Activated B cell treated with CpG ODN at 0.5 μM for 24 hours (primary cell): ENCODE measurements at regions not wholly inside any gene's neighbourhood (a gene's known extent, or its start where the extent isn't known, plus 50 kb on each side); places are given as distances from the start of the nearest gene placed in this dataset.

Source experiments
- ATAC-seq: fragments of 200-7000 bp; cut with Tn5 transposase; one replicate; pipeline ENCODE4 v1.10.0; 2021; ENCODE audit warnings: low read depth, mild to moderate bottlenecking, moderate library complexity
- CTCF ChIA-PET: fragments of 350-600 bp; sonication (Branson Sonifier 250); formaldehyde crosslinking; loops from one replicate; lab custom pipeline; 2021; ENCODE audit warnings: antibody characterized with exemption; lab: Charles Lee
- POLR2A ChIA-PET: fragments of 350-600 bp; sonication (Branson Sonifier 250); formaldehyde crosslinking; loops from one replicate; lab custom pipeline; 2021; ENCODE audit warnings: antibody characterized with exemption; lab: Charles Lee
- DNase-seq: peaks from one replicate; pipeline ENCODE4 v3.0.0; 2022
- H3K27ac Mint-ChIP-seq: one replicate; pipeline ENCODE4 v1.8.0; 2020; ENCODE audit warnings: mixed read lengths
- H3K27me3 Mint-ChIP-seq: one replicate; pipeline ENCODE4 v1.8.0; 2021; ENCODE audit warnings: mixed read lengths
- H3K36me3 Mint-ChIP-seq: one replicate; pipeline ENCODE4 v1.8.0; 2021; ENCODE audit warnings: low read depth, mixed read lengths
- H3K4me1 Mint-ChIP-seq: one replicate; pipeline ENCODE4 v1.8.0; 2021; ENCODE audit warnings: mixed read lengths
- H3K4me3 Mint-ChIP-seq: one replicate; pipeline ENCODE4 v1.8.0; 2020; ENCODE audit warnings: mild to moderate bottlenecking, mixed read lengths
- H3K9me3 Mint-ChIP-seq: one replicate; pipeline ENCODE4 v1.8.0; 2020; ENCODE audit warnings: mixed read lengths
- CTCF ChIP-seq: fragments of 200-600 bp; IDR thresholded peaks from one replicate; pipeline ENCODE4 v1.8.0; 2022; ENCODE audit warnings: antibody characterized with exemption, mild to moderate bottlenecking
- intact Hi-C: fragments of 100-400 bp; cut with micrococcal nuclease; formaldehyde crosslinking; loops from one replicate; pipeline ENCODE4 v1.15.1; 2024

- DNase-seq (no peak), ATAC-seq (no peak)
- H3K27me3 Mint-ChIP-seq: no peaks in the 10 kb centered on the region
- no peak for TF ChIP-seq CTCF
- ChIA-PET CTCF (interaction anchor here (1.6 kb wide), 1 partner anchor 9 kb away, joined by 3 read pairs; no protein-coding TSS in a partner anchor), POLR2A (no interaction called here)
- H3K4me3 Mint-ChIP-seq: no peak overlapping the region
- H3K9me3 Mint-ChIP-seq: no peaks in the 10 kb centered on the region
- H3K36me3 Mint-ChIP-seq: no peaks in the 10 kb centered on the region
- H3K27ac Mint-ChIP-seq: no peak overlapping the region
- intact Hi-C loops: no loop called here
- no peaks in the 10 kb centered on the region for H3K4me1 Mint-ChIP-seq
Measured at GRCh38 chr9:12463641-12464040, 229.5 kb upstream of the TYRP1 start.

- intact Hi-C loops: no loop called here
- TF ChIP-seq CTCF: no peak
- H3K4me3 Mint-ChIP-seq: no peak overlapping the region
- no peak for ATAC-seq
- H3K9me3 Mint-ChIP-seq: no peaks in the 10 kb centered on the region
- no peaks in the 10 kb centered on the region for H3K4me1 Mint-ChIP-seq
- POLR2A ChIA-PET: no interaction called here
- no peaks in the 10 kb centered on the region for H3K36me3 Mint-ChIP-seq
- no peaks in the 10 kb centered on the region for H3K27me3 Mint-ChIP-seq
- no peak overlapping the region for H3K27ac Mint-ChIP-seq
- CTCF ChIA-PET: interaction anchor here (1.6 kb wide), 1 partner anchor 9 kb away, joined by 3 read pairs; no protein-coding TSS in a partner anchor
- no peak for DNase-seq
Measured at GRCh38 chr9:12464400-12464799, 228.8 kb upstream of the TYRP1 start.

- POLR2A ChIA-PET: no interaction called here
- no peaks in the 10 kb centered on the region for H3K36me3 Mint-ChIP-seq
- CTCF ChIA-PET: interaction anchor here (1.6 kb wide), 1 partner anchor 8 kb away, joined by 3 read pairs; no protein-coding TSS in a partner anchor
- intact Hi-C loops: no loop called here
- no peak overlapping the region for H3K27ac Mint-ChIP-seq
- H3K4me1 Mint-ChIP-seq: no peaks in the 10 kb centered on the region
- no peak for TF ChIP-seq CTCF
- ATAC-seq (no peak), DNase-seq (no peak)
- H3K27me3 Mint-ChIP-seq: no peaks in the 10 kb centered on the region
- H3K4me3 Mint-ChIP-seq: no peak overlapping the region
- no peaks in the 10 kb centered on the region for H3K9me3 Mint-ChIP-seq
Measured at GRCh38 chr9:12464910-12465512, 228.2 kb upstream of the TYRP1 start.

- peaks cover 3% of the 10 kb centered on the region for H3K9me3 Mint-ChIP-seq
- POLR2A ChIA-PET: no interaction called here
Measured at GRCh38 chr9:12469084-12469483, 224.1 kb upstream of the TYRP1 start.

DNA sequence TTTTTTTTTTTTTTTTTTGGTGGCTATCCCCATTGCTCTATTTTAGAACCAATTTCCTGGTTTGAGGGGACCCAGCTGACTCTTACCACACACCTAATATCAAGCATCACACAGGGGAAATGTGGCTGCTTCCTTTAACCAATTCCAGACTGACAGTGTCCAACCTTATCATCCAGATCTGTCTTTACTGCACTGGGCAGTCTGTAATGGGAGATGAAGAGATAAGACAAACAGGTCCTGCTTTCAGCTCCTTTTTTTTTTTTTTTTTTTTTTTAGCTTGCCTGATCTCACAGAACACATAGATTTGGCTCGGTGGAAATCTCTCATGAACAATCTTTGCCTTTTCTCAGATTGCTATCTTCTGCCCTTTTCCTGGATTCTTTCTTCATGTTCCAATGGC lies 198.8 kb upstream of the TYRP1 start:
- no peaks in the 10 kb centered on the region for H3K9me3 Mint-ChIP-seq
- H3K36me3 Mint-ChIP-seq: no peaks in the 10 kb centered on the region
- TF ChIP-seq CTCF: no peak
- no peak overlapping the region for H3K27ac Mint-ChIP-seq
- ChIA-PET POLR2A (no interaction called here), CTCF (no interaction called here)
- no peaks in the 10 kb centered on the region for H3K27me3 Mint-ChIP-seq
- intact Hi-C loops: no loop called here
- no peak for DNase-seq
- no peak overlapping the region for H3K4me3 Mint-ChIP-seq
- H3K4me1 Mint-ChIP-seq: no peaks in the 10 kb centered on the region
- no peak for ATAC-seq

More at GRCh38 chr9:12469084-12469483, 224.1 kb upstream of the TYRP1 start:
- H3K4me1 Mint-ChIP-seq: no peaks in the 10 kb centered on the region
- CTCF ChIA-PET: no interaction called here
- H3K4me3 Mint-ChIP-seq: no peak overlapping the region
- H3K36me3 Mint-ChIP-seq: no peaks in the 10 kb centered on the region
- DNase-seq (no peak), ATAC-seq (no peak)
- TF ChIP-seq CTCF: no peak
- intact Hi-C loops: no loop called here
- H3K27me3 Mint-ChIP-seq: no peaks in the 10 kb centered on the region
- H3K27ac Mint-ChIP-seq: no peak overlapping the region
